ENCODE measurements at regions not wholly inside any gene's neighbourhood (a gene's known extent, or its start where the extent isn't known, plus 50 kb on each side); places are given as distances from the start of the nearest gene placed in this dataset.

GRCh38 chr2:194566907-194567660 is 1089.9 kb upstream of the SLC39A10 start:
- no peak for DNase-seq
- intact Hi-C loops (cut with DNase I), result no loop called here
- Histone ChIP-seq H3K27ac (no peak overlapping the region), H3K36me3 (no peaks in the 10 kb centered on the region), H3K9me3 (no peaks in the 10 kb centered on the region), H3K4me1 (peaks cover 0 to 9% (median 0%) of the 10 kb centered on the region in 4 donors), H3K27me3 (no peaks in the 10 kb centered on the region), H3K4me3 (no peak overlapping the region)
- WGBS, 2 donors, result 82 to 83% methylated on average over 1 of the region's 1 CpG
- no peak for TF ChIP-seq CTCF (IDR thresholded peaks at IDR 0.05)
- TF ChIP-seq EP300 (IDR thresholded peaks at IDR 0.05), result no peak
- TF ChIP-seq POLR2AphosphoS5 (IDR thresholded peaks at IDR 0.05), result no peak
- no peak for TF ChIP-seq POLR2A (IDR thresholded peaks at IDR 0.05)

GRCh38 chr2:194564422-194564821 is 1092.6 kb upstream of the SLC39A10 start:
- peaks cover 0 to 9% (median 0%) of the 10 kb centered on the region in 4 donors for H3K4me1 ChIP-seq
- H3K9me3 ChIP-seq, result no peaks in the 10 kb centered on the region
- no peak for DNase-seq
- no peaks in the 10 kb centered on the region for H3K36me3 ChIP-seq
- intact Hi-C loops (cut with DNase I), result no loop called here
- no peak overlapping the region for H3K4me3 ChIP-seq
- no peak overlapping the region for H3K27ac ChIP-seq
- WGBS, 2 donors, result 59 to 64% methylated on average over 2 of the region's 2 CpGs
- TF ChIP-seq EP300 (IDR thresholded peaks at IDR 0.05), result no peak
- TF ChIP-seq POLR2A (IDR thresholded peaks at IDR 0.05), result no peak
- TF ChIP-seq CTCF (IDR thresholded peaks at IDR 0.05), result no peak
- no peak for TF ChIP-seq POLR2AphosphoS5 (IDR thresholded peaks at IDR 0.05)
- H3K27me3 ChIP-seq, result no peaks in the 10 kb centered on the region

- Histone ChIP-seq H3K4me1 (peaks cover 0 to 9% (median 0%) of the 10 kb centered on the region in 4 donors), H3K27ac (no peak overlapping the region), H3K27me3 (no peaks in the 10 kb centered on the region), H3K9me3 (no peaks in the 10 kb centered on the region), H3K36me3 (no peaks in the 10 kb centered on the region), H3K4me3 (no peak overlapping the region)
- 78 to 80% methylated on average over 2 of the region's 2 CpGs for WGBS, 2 donors
- no peak for TF ChIP-seq POLR2A (IDR thresholded peaks at IDR 0.05)
- TF ChIP-seq EP300 (IDR thresholded peaks at IDR 0.05), result no peak
- TF ChIP-seq CTCF (IDR thresholded peaks at IDR 0.05), result no peak
- TF ChIP-seq POLR2AphosphoS5 (IDR thresholded peaks at IDR 0.05), result no peak
- no peak for DNase-seq
- intact Hi-C loops (cut with DNase I), result no loop called here
Measured at GRCh38 chr2:194562329-194562728, 1094.7 kb upstream of the SLC39A10 start.

GRCh38 chr2:194559964-194560363 is 1097.1 kb upstream of the SLC39A10 start:
- Histone ChIP-seq H3K9me3 (no peaks in the 10 kb centered on the region), H3K27ac (no peak overlapping the region), H3K4me3 (no peak overlapping the region), H3K36me3 (no peaks in the 10 kb centered on the region), H3K4me1 (peaks cover 0 to 9% (median 0%) of the 10 kb centered on the region in 4 donors), H3K27me3 (no peaks in the 10 kb centered on the region)
- intact Hi-C loops (cut with DNase I), result no loop called here
- 80 to 84% methylated on average over 3 of the region's 3 CpGs for WGBS, 2 donors
- no peak for TF ChIP-seq POLR2AphosphoS5 (IDR thresholded peaks at IDR 0.05)
- DNase-seq, result no peak

GRCh38 chr2:194559523-194559922 is 1097.5 kb upstream of the SLC39A10 start:
- no peaks in the 10 kb centered on the region for H3K27me3 ChIP-seq
- H3K9me3 ChIP-seq, result no peaks in the 10 kb centered on the region
- intact Hi-C loops (cut with DNase I), result no loop called here
- H3K4me1 ChIP-seq, result peaks cover 0 to 8% (median 0%) of the 10 kb centered on the region in 4 donors
- no peak for DNase-seq
- H3K36me3 ChIP-seq, result no peaks in the 10 kb centered on the region
- H3K4me3 ChIP-seq, result no peak overlapping the region
- 78 to 85% methylated on average over 5 of the region's 5 CpGs for WGBS, 2 donors
- TF ChIP-seq CTCF (IDR thresholded peaks at IDR 0.05) (no peak), EP300 (IDR thresholded peaks at IDR 0.05) (no peak), POLR2A (IDR thresholded peaks at IDR 0.05) (no peak), POLR2AphosphoS5 (IDR thresholded peaks at IDR 0.05) (no peak)
- H3K27ac ChIP-seq, result no peak overlapping the region

Measured in sigmoid colon (tissue), 6 donors.